ENCODE measurements at regions not wholly inside any gene's neighbourhood (a gene's known extent, or its start where the extent isn't known, plus 50 kb on each side); places are given as distances from the start of the nearest gene placed in this dataset.

DNA sequence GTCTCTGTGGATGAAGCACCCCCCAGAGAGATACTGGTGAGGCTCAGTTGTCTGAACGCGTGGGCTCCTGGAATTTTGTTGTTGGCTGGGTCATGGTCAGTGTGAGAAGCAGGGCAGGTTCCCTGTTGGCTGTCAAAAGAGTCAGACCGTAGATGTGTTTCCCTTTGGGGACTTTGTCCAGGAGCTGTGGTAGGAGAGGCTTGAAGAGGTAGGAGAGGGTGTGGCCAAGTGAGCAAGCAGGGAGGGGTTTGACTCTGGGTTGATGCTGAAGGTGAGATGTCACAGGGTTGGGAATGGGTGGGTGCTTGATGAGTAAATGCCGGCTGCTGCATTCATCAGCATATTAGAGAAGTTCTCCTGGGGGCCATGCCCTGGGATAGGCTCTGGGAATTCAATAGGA, 803.2 kb downstream of the TBC1D22A start:
- TF ChIP-seq CTCF (IDR thresholded peaks at IDR 0.05; ENCODE audit: low read depth, low read length, poor library complexity, severe bottlenecking), result no peak
- no peak for TF ChIP-seq EZH2phosphoT487 (IDR thresholded peaks at IDR 0.05; ENCODE audit: borderline replicate concordance, low read length)
